SK-N-SH treated with all-trans-retinoic acid at 6 μM for 48 hours (cell line): ENCODE measurements at regions not wholly inside any gene's neighbourhood (a gene's known extent, or its start where the extent isn't known, plus 50 kb on each side); places are given as distances from the start of the nearest gene placed in this dataset.

Source experiments
- BACH2 ChIP-seq: fragments of 250-450 bp; sonication (Bioruptor Pico); IDR thresholded peaks from 2 replicates; pipeline ENCODE4 v1.9.0; 2021; ENCODE audit warnings: mild to moderate bottlenecking, borderline replicate concordance
- ZNF565 ChIP-seq: fragments of 450-650 bp; formaldehyde crosslinking; conservative IDR thresholded peaks from 2 replicates; pipeline ENCODE4 v1.5.0; 2020; ENCODE audit warnings: low read depth, mild to moderate bottlenecking, moderate library complexity

DNA sequence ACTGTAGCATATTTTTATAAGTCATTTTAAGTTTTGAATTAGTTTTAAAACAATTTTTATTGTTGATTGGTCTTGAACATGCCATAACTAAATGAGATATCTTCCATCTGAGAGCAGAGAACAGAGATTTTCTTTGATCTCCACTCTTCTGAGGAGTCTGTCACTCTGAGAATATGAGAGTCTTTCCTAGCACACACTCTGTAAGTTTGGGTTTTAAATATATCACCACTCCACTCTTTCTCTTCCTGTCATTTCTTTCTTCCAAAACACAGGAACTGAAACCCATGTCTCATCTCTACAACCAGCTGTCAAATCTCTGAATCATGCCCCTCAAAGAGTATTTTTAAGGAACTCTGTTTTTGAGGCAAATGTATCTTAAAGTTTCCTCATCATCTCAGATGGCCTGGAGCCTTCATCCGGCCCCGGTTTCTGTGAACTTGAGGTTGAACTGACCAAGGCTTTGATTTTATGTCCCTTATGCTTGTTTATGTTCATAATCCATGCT, 698.2 kb upstream of the SGCG start:
- TF ChIP-seq BACH2 (CRISPR knock-in tag) = no peak
- TF ChIP-seq ZNF565 (CRISPR knock-in tag) = no peak
